Activated T-cell treated with anti-CD3 and anti-CD28 coated beads for 4 hours (primary cell): ENCODE measurements at regions not wholly inside any gene's neighbourhood (a gene's known extent, or its start where the extent isn't known, plus 50 kb on each side); places are given as distances from the start of the nearest gene placed in this dataset.
"Not testable (repeated sequence)": the region's sequence is repeated elsewhere in the genome, so short reads cannot be mapped to it uniquely, and the experiment has no call there.

ENCODE experiments used
- DNase-seq: peaks from one replicate; pipeline ENCODE4 v3.0.0-alpha.2; 2020

DNA sequence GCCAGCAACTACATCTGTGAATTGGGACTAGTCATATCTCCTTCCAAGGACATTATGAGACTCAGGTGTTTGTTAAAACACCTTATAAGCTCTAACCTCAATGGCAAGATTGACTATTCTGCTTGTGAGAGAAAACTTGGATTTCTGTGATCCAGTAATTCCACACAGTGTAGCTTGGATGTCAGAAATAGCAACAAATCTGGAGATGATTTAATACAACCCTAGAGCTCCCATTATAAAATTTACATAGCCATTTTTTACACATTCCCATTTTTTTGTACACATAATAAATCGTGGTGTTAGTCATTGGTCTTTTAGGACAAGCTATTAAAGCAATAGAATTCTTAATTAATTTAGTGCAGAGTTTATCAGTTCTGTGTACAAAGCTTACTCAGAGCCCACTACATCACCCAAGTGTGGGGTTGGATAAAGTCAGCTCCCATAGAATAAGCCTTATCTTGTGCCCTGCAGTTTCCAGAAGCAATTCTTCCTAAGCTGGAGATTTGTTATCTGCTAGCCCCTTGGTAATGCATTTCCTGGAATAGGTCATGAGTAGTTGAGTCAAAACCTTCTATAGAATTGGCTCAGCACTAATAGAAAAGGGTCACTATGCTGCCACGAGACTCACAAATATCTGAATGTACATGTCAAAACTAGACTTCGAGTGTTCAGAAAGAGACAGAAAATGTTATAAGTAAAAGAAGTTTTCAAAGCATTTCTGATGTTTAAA is 434.0 kb upstream of the RUNX1 start:
- DNase-seq = no peak

DNA sequence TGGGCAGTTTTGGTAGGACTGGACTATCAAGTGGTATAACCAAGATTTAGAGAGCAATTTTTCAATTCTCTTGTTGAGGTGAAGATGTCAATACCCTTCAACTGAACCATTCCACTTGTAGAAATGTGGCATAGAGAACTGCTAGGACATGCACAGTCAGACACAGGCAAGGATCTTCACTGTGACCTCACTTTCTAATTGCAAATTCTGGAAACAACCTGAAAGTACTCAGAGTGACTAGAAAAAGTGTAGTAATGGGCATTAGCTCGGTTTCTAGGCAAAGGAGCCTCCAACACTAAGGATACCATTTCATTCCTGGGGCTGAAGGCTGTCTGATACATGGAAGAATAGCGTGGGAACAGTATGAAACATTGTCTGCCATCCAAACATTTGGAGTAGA is 433.0 kb upstream of the RUNX1 start:
- no peak for DNase-seq

- DNase-seq = no peak
These were observed 431.9 kb upstream of the RUNX1 start for GRCh38 chr21:35481005-35481404.

GRCh38 chr21:35479529-35479928 is 430.4 kb upstream of the RUNX1 start:
- DNase-seq = no peak

DNA sequence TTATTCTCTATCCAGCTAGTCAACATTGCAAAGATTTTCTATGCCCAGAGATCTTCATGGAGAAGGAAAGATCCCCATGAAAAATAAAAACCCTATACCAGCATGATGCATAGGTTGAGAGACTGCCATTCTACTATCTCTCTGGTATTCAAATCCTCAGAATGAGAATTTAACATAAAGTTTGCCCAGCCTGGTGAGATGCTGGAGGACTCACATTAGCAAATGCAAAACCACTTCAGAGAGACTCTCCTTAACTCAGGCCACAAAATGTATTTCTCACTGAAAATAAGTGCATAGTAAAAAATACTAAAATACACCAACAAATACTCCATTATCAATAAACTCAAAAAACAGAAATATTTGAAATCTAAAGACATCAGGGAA is 430.0 kb upstream of the RUNX1 start:
- DNase-seq = no peak

DNA sequence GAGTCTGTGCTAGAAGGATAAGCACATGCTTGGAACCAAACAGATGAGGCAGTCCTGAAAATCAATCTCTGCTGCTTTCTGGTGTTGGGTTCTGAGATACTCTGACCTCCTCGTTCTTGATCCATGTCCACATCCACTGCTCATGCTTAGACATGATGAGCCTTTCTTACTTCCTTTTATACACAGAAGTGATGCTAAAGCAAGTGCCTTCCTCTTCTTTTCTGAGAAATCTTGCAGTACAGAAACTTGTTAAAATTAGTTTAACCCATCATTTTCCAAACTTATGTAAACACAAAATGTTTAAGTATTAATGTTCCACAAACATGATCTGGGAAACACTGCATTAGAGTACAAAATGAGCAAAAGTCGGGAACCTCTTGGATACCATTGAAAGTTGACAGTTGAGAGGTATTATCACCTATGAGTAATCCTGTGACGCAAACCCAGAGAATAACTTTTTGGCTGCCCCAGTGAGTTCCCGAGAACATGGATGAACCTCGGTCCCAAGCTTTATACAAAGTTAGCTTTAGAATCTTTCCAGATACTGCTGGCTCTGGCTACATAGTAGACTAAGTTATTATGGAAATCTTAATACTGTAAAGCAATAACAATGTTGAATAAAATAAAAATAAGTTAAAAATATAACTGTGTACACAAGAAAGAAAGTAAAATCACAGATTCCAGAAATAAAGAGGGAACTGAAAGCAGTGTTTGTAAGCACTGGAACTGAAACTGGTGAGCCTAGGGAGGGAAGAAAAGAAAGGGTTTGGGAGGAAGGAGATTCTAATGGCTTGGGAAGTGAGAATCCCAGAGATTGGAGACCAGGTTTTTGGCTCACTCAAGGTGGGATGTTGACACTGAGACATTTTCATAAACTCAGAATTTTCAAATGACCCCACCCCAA is 429.3 kb upstream of the RUNX1 start:
- DNase-seq = no peak

DNA sequence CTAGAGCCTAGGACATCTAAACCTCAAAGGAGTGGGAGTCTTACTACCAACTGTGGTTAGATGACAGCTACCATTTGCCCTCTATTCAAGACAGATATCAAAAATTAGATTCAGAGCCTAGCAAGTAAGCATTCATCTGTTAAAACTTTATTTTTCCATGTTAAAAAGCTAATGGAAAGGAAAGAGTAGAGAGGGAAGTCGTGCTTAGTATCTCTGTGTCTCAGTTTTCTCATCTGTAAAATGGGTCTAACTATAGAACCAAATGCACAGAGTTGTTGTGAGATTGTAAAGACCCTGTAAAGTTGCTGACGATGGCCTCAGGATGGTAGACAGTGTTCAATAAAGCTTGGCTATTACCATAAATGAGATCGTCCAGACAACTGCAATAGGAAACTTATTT is 428.5 kb upstream of the RUNX1 start:
- no peak for DNase-seq

- no peak for DNase-seq
These were observed 427.7 kb upstream of the RUNX1 start for GRCh38 chr21:35476621-35477395.

GRCh38 chr21:35475762-35476161 is 426.7 kb upstream of the RUNX1 start:
- DNase-seq = no peak

DNA sequence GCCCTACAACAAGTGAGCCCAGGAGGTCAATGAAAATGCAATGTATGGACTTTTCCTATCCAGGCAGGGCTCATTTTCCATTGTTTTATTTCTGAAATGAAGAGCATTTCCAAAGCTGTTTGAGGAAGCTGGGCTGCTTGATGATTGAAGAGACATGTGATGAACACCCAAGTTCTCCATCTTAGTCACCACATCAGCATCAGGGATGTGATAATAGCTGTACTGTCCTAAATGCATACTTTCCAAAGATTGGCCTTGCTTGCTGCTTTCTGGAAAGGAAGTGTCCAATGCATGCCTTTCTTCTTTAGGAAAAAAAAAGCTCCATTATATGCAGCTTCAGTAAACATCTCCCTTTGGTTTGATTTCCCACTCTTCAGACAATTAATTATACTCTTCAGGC is 425.9 kb upstream of the RUNX1 start:
- no peak for DNase-seq

DNA sequence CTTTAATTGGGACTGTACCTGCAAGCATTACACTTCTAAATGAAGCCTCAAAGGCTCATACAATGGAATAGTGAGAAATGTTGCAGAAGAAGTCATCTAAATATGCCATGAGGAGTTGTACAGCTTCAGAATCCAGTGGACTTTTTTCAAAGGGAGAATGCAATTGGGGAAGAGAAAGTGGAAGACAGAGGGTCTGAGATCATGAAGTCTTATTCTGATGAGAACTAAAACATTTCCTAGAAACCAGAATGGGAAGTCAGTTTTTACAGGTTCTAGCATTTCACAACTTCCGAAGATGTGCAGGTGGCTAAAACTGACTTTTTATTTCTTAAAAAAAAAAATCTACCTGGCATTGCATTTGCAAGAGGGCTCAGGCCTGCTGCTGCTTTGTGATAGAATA is 424.4 kb upstream of the RUNX1 start:
- DNase-seq = no peak

DNA sequence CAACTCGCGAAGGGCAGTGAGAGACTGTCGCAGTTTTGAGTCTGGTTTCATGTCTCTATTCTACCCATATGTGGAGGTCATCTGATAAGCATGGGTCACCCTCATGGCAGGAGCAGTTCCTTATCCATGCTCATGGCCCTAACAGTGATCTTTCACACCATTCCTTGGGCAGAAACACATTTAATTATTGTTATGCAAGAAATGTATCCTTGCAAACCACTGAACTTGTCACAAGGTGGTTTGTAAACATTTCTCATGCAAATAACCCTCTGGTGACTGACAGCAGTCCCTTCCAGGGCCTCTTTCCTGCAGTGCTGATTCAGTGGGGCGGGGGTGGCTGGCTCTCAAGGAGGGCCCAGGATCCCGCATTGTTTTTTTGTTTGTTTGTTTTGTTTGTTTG is 421.4 kb upstream of the RUNX1 start:
- no peak for DNase-seq

- DNase-seq = no peak
These were observed 420.4 kb upstream of the RUNX1 start for GRCh38 chr21:35469498-35469897.

GRCh38 chr21:35468991-35469390 is 419.9 kb upstream of the RUNX1 start:
- DNase-seq = no peak

- no peak for DNase-seq
These were observed 418.5 kb upstream of the RUNX1 start for GRCh38 chr21:35467566-35467965.

DNA sequence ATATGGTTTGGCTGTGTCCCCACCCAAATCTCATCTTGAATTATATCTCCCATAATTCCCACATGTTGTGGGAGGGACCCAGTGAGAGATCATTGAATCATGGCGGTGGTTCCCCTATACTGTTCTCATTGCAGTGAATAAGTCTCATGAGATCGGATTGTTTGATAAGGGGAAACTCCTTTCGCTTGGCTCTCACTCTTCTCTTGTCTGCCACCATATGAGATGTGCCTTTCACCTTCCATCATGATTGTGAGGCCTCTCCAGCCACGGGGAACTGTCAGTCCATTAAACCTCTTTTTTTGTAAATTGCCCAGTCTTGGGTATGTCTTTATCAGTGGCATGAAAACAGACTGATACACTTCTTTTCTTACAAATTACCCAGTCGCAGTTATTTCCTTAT is 417.6 kb upstream of the RUNX1 start:
- not testable (repeated sequence) for DNase-seq

DNA sequence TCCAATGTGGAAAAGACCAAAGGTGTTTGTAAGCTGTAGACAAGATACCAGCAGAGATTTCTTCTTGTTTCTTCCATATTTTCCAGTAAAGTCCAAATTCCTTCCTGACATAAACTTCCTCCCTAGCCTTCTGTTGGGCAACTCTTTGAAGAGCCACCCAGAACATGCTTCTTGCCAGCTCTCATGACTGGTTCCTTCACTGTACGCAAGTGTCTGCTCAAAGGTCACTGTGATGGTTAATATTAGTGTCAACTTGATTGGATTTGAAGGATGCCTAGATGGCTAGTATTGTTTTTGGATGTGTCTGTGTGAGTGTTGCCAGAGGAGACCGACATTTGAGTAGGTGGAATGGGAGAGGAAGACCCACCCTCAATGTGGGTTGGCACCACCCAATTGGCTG is 416.6 kb upstream of the RUNX1 start:
- DNase-seq = no peak

GRCh38 chr21:35461700-35462099 is 412.6 kb upstream of the RUNX1 start:
- no peak for DNase-seq

DNA sequence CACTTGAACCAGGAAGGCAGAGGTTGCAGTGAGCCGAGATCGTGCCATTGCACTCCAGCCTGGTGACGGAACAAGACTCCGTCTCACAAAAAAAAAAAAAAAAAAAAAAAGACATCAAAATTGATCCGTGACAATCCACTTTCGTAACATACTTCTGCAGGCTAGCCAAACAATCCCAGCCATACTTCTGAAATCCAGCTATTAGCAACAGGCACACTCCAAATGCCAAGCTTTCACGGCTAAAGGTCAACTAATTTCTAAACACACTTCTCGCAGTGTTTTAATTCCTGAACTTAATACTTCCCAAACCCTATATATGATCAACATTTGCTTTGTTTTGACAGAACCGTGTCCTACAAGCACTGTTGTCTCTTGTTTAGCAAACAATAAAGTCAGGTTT is 411.3 kb upstream of the RUNX1 start:
- no peak for DNase-seq

GRCh38 chr21:35458405-35458804 is 409.3 kb upstream of the RUNX1 start:
- DNase-seq = no peak

DNA sequence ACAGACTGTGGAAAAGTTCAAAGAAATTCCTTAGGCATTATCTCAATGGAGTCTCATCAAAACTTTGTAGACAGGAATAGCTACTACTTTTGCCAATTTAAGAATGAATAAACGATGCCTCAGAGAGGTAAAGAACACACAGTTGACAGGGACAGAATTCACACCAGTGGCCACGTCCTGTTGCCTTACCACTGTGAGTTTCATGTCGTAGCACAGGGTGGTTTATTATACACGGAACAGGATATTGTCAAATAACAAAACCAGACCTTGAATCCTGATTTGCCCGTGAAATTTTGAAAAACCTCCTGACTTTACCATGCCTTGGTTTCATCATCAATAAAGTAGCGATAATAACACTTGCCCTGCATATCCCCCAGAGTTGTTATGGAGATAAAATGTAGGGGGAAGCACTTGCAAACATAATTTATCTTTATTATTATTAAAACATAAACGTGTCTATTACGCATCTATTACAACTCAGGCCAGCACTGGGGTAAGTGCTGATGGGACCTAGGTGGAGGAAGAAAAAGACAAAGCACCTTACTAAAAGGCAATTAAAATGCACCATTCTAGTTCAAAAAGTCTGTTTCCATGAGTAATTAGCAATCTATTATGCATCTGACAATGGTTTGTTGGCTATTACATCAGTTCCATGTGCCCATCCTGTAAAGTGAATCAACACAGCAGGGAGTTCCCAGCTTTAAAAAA is 408.1 kb upstream of the RUNX1 start:
- DNase-seq = no peak

DNA sequence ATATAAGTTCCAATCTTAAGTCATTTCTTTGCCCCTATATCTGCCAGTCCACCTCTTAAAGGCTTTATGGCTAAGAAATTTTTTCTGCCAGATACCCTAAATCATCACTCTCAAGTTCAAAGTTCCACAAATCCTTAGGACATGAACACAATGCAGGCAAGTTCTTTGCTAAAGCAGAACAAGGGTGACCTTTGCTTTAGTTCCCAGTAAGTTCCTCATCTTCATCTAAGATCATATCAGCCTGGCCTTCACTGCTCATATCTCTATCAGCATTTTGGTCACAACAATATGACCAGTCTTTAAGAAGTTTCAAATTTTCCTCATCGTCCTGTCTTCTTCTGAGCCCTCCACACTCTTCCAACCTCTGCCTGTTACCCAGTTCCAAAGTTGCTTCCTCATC is 402.2 kb upstream of the RUNX1 start:
- DNase-seq = no peak

DNA sequence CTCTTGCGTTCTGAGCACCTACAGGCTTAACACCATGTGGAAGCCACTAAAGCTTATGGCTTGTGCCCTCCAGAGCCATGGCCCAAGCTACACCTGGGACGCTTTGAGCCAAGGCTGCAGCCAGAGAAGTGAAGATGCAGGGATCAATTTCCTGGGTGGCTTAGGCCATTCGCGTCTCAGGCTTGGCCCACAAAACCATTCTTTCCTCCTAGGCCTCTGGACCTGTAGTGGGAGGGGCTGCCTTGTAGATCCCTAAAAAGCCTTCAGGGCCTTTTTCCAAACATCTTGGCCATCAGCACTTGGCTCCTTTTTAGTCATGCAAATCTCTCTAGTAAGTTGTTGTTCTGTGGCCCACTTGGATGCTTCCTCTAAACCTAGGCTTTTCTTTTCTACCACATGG is 401.7 kb upstream of the RUNX1 start:
- DNase-seq = no peak
